Ovary (tissue), 7 donors: ENCODE measurements at regions not wholly inside any gene's neighbourhood (a gene's known extent, or its start where the extent isn't known, plus 50 kb on each side); places are given as distances from the start of the nearest gene placed in this dataset.

Experiments used
- DNase-seq, 5 donors: peaks; one replicate each; pipeline ENCODE4 v3.0.0-alpha.2; 2019 to 2020
- H3K27ac ChIP-seq, 2 donors: fragments of 200-600 bp; one replicate each; pipeline versions ENCODE4 v1.5.1 to v1.8.0; 2019 to 2022
- H3K27me3 ChIP-seq: fragments of 200-600 bp; one replicate; pipeline ENCODE4 v1.8.0; 2022
- H3K36me3 ChIP-seq: fragments of 200-600 bp; sonication (generic); one replicate; pipeline ENCODE4 v1.5.1; 2019
- H3K4me1 ChIP-seq: one replicate; pipeline ENCODE4 v1.8.1; 2013; ENCODE audit warnings: mild to moderate bottlenecking, moderate library complexity; ENCODE audit not compliant: insufficient read depth
- H3K4me3 ChIP-seq: fragments of 200-600 bp; sonication (generic); one replicate; pipeline ENCODE4 v1.5.1; 2017
- H3K9me3 ChIP-seq, 2 donors: fragments of 200-600 bp in 1 of 2; sonication (generic) in 1 of 2; one replicate each; pipeline versions ENCODE4 v1.5.1 to v1.8.1; 2013 to 2019; ENCODE audit warnings: mild to moderate bottlenecking in 1 of 2, moderate library complexity in 1 of 2
- EP300 ChIP-seq: sonication (generic); formaldehyde crosslinking; IDR thresholded peaks from one replicate; pipeline ENCODE4 v1.6.1; 2017; ENCODE audit warnings: antibody characterized with exemption
- POLR2A ChIP-seq: fragments of 450-650 bp; IDR thresholded peaks from one replicate; pipeline ENCODE4 v1.6.1; 2017; ENCODE audit warnings: antibody characterized with exemption, mild to moderate bottlenecking, moderate library complexity
- WGBS, 3 donors: extraction: QIAGEN DNeasy Blood & Tissue Kit in 1 of 3; methylation state at CpG; one replicate each; pipeline versions ENCODE4 v1.1.5 to v1.1.7; 2013 to 2017; 5-methylcytosine and 5-hydroxymethylcytosine counted together
- intact Hi-C, 4 donors: fragments of 100-400 bp; cut with DNase I; formaldehyde crosslinking; loops; one replicate each; pipeline versions ENCODE4 v1.11.0 to v1.15.1; 2022 to 2023
- TF ChIP-seq, protein P1 (sequence below), 3 donors: fragments of 450-650 bp in 2 of 3; fragments of 200-600 bp in 1 of 3; IDR thresholded peaks; one replicate each; pipeline versions ENCODE4 v1.5.1 to v1.8.0; 2016 to 2022; ENCODE audit warnings: antibody characterized with exemption in 3 of 3, mild to moderate bottlenecking in 1 of 3
- donor health status: DM: no; HTN: no; CAD: no; lungs with moderate emphysema.
- donor health status: DM: no; HTN: no; CAD: no.
- donor health status: Bipolar disorder and iron deficiency.
- donor health status: DM: no; HTN: no; CAD: no.
- donor health status: DM: yes; HTN: yes; CAD: no.

DNA sequence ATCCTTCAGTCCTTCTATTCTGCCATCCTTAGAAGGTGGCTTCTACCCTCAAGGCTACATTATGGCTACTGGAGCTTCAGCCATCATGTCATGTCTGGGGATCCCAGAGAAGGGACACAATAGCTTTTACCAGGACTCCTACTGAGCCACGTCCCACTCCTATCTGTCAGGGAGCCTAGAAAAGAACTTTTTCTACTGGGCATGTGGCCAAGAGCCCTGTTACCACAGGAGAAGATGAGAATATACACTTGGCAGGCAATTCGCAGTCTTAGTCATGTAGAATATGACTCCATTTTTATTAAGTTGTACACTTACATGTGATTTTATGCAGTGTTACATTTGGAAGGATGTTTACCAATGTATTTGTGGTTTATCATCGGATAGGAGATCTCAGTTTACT is 64.6 kb upstream of the KCNMA1 start:
- Histone ChIP-seq H3K27ac (no peak overlapping the region), H3K4me1 (no peaks in the 10 kb centered on the region), H3K27me3 (no peaks in the 10 kb centered on the region), H3K9me3 (no peaks in the 10 kb centered on the region), H3K36me3 (no peaks in the 10 kb centered on the region), H3K4me3 (no peak overlapping the region)
- no peak for DNase-seq
- TF ChIP-seq EP300 (no peak), POLR2A (no peak)
- TF ChIP-seq, protein P1, sequence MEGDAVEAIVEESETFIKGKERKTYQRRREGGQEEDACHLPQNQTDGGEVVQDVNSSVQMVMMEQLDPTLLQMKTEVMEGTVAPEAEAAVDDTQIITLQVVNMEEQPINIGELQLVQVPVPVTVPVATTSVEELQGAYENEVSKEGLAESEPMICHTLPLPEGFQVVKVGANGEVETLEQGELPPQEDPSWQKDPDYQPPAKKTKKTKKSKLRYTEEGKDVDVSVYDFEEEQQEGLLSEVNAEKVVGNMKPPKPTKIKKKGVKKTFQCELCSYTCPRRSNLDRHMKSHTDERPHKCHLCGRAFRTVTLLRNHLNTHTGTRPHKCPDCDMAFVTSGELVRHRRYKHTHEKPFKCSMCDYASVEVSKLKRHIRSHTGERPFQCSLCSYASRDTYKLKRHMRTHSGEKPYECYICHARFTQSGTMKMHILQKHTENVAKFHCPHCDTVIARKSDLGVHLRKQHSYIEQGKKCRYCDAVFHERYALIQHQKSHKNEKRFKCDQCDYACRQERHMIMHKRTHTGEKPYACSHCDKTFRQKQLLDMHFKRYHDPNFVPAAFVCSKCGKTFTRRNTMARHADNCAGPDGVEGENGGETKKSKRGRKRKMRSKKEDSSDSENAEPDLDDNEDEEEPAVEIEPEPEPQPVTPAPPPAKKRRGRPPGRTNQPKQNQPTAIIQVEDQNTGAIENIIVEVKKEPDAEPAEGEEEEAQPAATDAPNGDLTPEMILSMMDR (IDR thresholded peaks at IDR 0.05): no peak
- 50 to 57% (median 52%) methylated on average over 3 of the region's 3 CpGs for WGBS, 3 donors
- intact Hi-C loops: no loop called here

DNA sequence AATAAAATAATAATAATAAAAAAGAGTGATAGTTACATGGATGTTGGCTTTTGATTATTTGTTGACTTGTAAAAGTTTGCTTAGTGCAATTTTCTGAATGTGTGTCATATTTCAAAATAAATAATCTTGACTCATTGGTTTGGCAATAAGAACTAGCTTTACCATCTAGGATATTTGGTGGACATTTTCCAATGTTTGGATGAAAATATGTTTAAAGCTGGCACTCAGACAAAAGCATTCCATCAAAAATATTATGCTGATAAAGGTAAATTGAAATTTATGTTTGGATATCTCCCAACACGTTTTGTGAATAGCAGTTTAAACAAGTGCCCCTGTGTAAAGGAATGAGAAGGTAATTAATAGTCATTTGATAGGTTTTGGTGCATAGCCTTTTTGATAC is 62.5 kb upstream of the KCNMA1 start:
- DNase-seq: no peak
- TF ChIP-seq, protein P1 (IDR thresholded peaks at IDR 0.05): no peak
- TF ChIP-seq POLR2A (no peak), EP300 (no peak)
- H3K27ac ChIP-seq: no peak overlapping the region
- 30 to 54% (median 33%) methylated on average over 1 of the region's 1 CpG for WGBS, 3 donors
- intact Hi-C loops: no loop called here
- no peak overlapping the region for H3K4me3 ChIP-seq
- H3K4me1 ChIP-seq: no peaks in the 10 kb centered on the region
- H3K9me3 ChIP-seq: no peaks in the 10 kb centered on the region
- no peaks in the 10 kb centered on the region for H3K36me3 ChIP-seq
- H3K27me3 ChIP-seq: no peaks in the 10 kb centered on the region

DNA sequence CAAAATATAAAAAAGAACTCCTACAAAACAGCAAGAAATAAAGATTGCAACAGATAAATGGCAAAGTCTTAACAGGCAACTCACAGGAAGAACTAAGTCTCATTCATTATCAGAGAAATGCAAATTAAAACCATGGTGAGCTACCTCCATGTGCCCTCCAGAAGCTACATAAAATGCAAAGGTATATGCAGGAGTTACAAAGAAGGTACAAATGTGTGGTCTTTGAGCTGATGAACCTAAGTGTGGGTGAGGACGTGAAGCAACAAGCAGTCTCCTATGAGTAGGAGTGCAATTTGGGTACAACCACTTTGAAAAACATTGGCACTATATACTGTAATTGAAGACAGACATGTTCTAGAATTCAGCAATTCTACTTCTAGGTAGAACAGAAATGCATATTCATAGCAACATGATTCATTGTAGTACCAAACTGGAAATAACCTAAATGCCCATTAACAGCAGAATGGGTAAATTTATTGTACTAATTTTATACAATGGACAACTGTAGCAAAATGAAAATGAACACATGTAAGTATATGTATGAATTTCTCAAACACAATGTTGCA is 61.6 kb upstream of the KCNMA1 start:
- DNase-seq: no peak
- Histone ChIP-seq H3K27ac (no peak overlapping the region), H3K9me3 (no peaks in the 10 kb centered on the region), H3K4me1 (no peaks in the 10 kb centered on the region), H3K27me3 (no peaks in the 10 kb centered on the region), H3K4me3 (no peak overlapping the region), H3K36me3 (no peaks in the 10 kb centered on the region)
- 59 to 69% (median 67%) methylated on average over 1 of the region's 1 CpG for WGBS, 3 donors
- intact Hi-C loops: no loop called here
- TF ChIP-seq, protein P1 (IDR thresholded peaks at IDR 0.05): no peak
- TF ChIP-seq EP300 (no peak), POLR2A (no peak)

DNA sequence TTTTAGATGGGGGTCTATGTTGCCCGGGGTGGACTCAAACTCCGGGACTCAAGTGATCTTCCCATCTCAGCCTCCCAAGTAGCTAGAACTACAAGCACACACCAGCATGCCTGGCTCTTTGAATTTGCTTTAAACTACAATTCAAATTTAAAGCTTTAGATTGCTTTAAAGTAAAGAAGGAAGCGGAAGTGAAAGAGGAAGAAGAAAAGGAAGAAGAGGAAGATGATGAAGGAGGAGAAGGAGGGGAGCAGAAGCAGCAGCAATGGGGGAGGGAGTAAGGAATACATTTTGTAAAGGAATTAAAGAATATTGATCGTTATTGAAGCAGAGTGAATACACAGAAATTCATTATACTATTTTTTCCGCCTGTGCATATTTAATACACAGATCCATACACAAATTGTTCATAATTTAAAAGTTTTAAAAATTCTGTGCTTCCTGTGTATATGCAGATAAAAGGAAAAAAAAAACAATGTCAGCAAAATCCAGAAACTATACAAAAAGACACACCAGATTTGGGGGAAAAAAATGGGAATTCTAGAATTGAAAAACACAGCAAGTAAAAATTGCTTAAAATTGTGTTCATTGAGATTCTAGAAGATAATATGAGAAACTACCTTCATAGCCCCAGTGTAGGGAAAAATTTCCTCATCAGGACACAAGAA is 60.8 kb upstream of the KCNMA1 start:
- Histone ChIP-seq H3K36me3 (no peaks in the 10 kb centered on the region), H3K9me3 (no peaks in the 10 kb centered on the region), H3K27ac (no peak overlapping the region), H3K27me3 (no peaks in the 10 kb centered on the region), H3K4me1 (no peaks in the 10 kb centered on the region), H3K4me3 (no peak overlapping the region)
- DNase-seq: no peak
- TF ChIP-seq, protein P1 (IDR thresholded peaks at IDR 0.05): no peak
- TF ChIP-seq EP300: no peak
- TF ChIP-seq POLR2A: no peak
- intact Hi-C loops: no loop called here
- WGBS, 3 donors: 84 to 91% (median 84%) methylated on average over 5 of the region's 5 CpGs
